A673 (cell line): ENCODE measurements at regions not wholly inside any gene's neighbourhood (a gene's known extent, or its start where the extent isn't known, plus 50 kb on each side); places are given as distances from the start of the nearest gene placed in this dataset.

Experiments
- BruUV-seq: library from RNA; stranded (reverse); fragments of 400-500 nt; replicated peaks from 2 replicates; lab custom pipeline; 2021; lab: Mats Ljungman, UMichigan
- CTCF ChIA-PET: fragments of 300-600 bp; sonication (Branson Sonifier 250); formaldehyde crosslinking; loops from one replicate; lab custom pipeline; 2022; ENCODE audit warnings: antibody characterized with exemption; lab: Charles Lee
- POLR2A ChIA-PET: fragments of 300-600 bp; sonication (Branson Sonifier 250); formaldehyde crosslinking; loops from one replicate; lab custom pipeline; 2022; ENCODE audit warnings: antibody characterized with exemption; ENCODE audit not compliant: low non-redundant PET; lab: Charles Lee
- DNase-seq: peaks from one replicate; pipeline ENCODE4 v3.0.0-alpha.2; 2015; ENCODE audit warnings: low spot score
- H3K27ac ChIP-seq: fragments of 200-600 bp; sonication (generic); 2 replicates; pipeline ENCODE4 v1.5.1; 2016; ENCODE audit warnings: mixed run types, low read depth, mild to moderate bottlenecking, mixed read lengths, antibody characterized with exemption, low read length; ENCODE audit not compliant: poor library complexity, severe bottlenecking
- H3K27me3 ChIP-seq: fragments of 200-600 bp; sonication (generic); replicated peaks from 2 replicates; pipeline ENCODE4 v1.6.1; 2017; ENCODE audit warnings: mixed run types, low read depth, mild to moderate bottlenecking, mixed read lengths, antibody characterized with exemption, low read length; ENCODE audit not compliant: insufficient read depth, poor library complexity
- H3K36me3 ChIP-seq: fragments of 200-600 bp; sonication (generic); 2 replicates; pipeline ENCODE4 v1.6.1; 2016; ENCODE audit warnings: mixed run types, mild to moderate bottlenecking, mixed read lengths, antibody characterized with exemption, low read length; ENCODE audit not compliant: insufficient read depth, poor library complexity, severe bottlenecking
- H3K4me1 ChIP-seq: fragments of 200-600 bp; sonication (generic); 2 replicates; pipeline ENCODE4 v1.6.1; 2017; ENCODE audit warnings: mixed run types, mild to moderate bottlenecking, mixed read lengths, antibody characterized with exemption, low read length; ENCODE audit not compliant: insufficient read depth, poor library complexity, severe bottlenecking
- H3K4me3 ChIP-seq: fragments of 200-600 bp; sonication (generic); 2 replicates; pipeline ENCODE4 v1.5.1; 2016; ENCODE audit warnings: low read depth, mixed run types, mild to moderate bottlenecking, mixed read lengths, low read length; ENCODE audit not compliant: poor library complexity, severe bottlenecking
- H3K9me3 ChIP-seq: fragments of 200-600 bp; sonication (generic); 2 replicates; pipeline ENCODE4 v1.6.1; 2016; ENCODE audit warnings: mixed run types, low read depth, mild to moderate bottlenecking, mixed read lengths, antibody characterized with exemption, low read length; ENCODE audit not compliant: poor library complexity, severe bottlenecking
- EZH2 ChIP-seq: fragments of 200-600 bp; sonication (generic); IDR thresholded peaks from 2 replicates; pipeline ENCODE4 v1.6.1; 2017; ENCODE audit warnings: borderline replicate concordance, low read depth, mild to moderate bottlenecking, mixed read lengths, antibody characterized with exemption, low read length; ENCODE audit not compliant: poor library complexity, severe bottlenecking
- intact Hi-C: fragments of 100-400 bp; cut with micrococcal nuclease; formaldehyde crosslinking; loops from one replicate; pipeline ENCODE4 v1.10.0; 2022; ENCODE audit not compliant: unreplicated experiment
- TF ChIP-seq, protein P1 (sequence below): fragments of 300-800, 200-600 bp; sonication (generic); conservative IDR thresholded peaks from 2 replicates; pipeline ENCODE4 v1.5.1; 2017; ENCODE audit warnings: low read depth, mild to moderate bottlenecking, antibody characterized with exemption, low read length, moderate library complexity, mixed read lengths

- BruUV-seq: no TSS peak
- Histone ChIP-seq H3K27ac (no peak overlapping the region), H3K4me1 (no peaks in the 10 kb centered on the region), H3K27me3 (peaks cover 59% of the 10 kb centered on the region), H3K9me3 (no peaks in the 10 kb centered on the region), H3K36me3 (no peaks in the 10 kb centered on the region), H3K4me3 (no peak overlapping the region)
- intact Hi-C loops: no loop called here
- POLR2A ChIA-PET: no interaction called here
- TF ChIP-seq, protein P1, sequence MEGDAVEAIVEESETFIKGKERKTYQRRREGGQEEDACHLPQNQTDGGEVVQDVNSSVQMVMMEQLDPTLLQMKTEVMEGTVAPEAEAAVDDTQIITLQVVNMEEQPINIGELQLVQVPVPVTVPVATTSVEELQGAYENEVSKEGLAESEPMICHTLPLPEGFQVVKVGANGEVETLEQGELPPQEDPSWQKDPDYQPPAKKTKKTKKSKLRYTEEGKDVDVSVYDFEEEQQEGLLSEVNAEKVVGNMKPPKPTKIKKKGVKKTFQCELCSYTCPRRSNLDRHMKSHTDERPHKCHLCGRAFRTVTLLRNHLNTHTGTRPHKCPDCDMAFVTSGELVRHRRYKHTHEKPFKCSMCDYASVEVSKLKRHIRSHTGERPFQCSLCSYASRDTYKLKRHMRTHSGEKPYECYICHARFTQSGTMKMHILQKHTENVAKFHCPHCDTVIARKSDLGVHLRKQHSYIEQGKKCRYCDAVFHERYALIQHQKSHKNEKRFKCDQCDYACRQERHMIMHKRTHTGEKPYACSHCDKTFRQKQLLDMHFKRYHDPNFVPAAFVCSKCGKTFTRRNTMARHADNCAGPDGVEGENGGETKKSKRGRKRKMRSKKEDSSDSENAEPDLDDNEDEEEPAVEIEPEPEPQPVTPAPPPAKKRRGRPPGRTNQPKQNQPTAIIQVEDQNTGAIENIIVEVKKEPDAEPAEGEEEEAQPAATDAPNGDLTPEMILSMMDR: no peak
- TF ChIP-seq EZH2: no peak
- CTCF ChIA-PET: no interaction called here
- no peak for DNase-seq
These were observed 189.1 kb upstream of the ANKFN1 start for GRCh38 chr17:55964191-55964590.

DNA sequence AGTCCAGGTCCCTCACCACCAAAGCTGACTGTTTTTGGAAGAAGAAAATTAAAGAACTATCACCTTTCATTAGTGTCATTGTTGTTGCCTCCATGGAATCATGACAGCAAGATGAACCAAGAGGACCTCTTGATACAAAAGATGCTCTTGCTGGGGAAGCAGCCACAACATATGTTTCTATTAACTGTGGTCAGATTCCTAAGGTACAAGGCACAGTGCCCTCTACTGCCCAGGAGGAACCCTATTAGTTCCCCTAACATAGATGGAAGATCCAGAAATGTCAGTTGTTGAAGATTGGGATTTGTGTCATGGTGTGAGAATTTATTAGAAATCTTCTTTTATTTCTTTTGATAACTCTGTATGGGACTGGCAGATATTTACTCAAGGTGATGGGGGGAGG is 188.2 kb upstream of the ANKFN1 start:
- Histone ChIP-seq H3K4me3 (no peak overlapping the region), H3K4me1 (no peaks in the 10 kb centered on the region), H3K36me3 (no peaks in the 10 kb centered on the region), H3K27me3 (peaks cover 62% of the 10 kb centered on the region), H3K9me3 (no peaks in the 10 kb centered on the region), H3K27ac (no peak overlapping the region)
- no TSS peak for BruUV-seq
- no peak for DNase-seq
- POLR2A ChIA-PET: no interaction called here
- CTCF ChIA-PET: no interaction called here
- intact Hi-C loops: no loop called here
- TF ChIP-seq EZH2: no peak
- TF ChIP-seq, protein P1: peak; percentile 31; the same call in 1 of the 2 replicates

GRCh38 chr17:55969562-55970324 is 183.5 kb upstream of the ANKFN1 start:
- intact Hi-C loops: no loop called here
- DNase-seq: no peak
- no peak overlapping the region for H3K27ac ChIP-seq
- no peaks in the 10 kb centered on the region for H3K9me3 ChIP-seq
- BruUV-seq: no TSS peak
- TF ChIP-seq EZH2: no peak
- TF ChIP-seq, protein P1: no peak
- H3K36me3 ChIP-seq: no peaks in the 10 kb centered on the region
- H3K4me1 ChIP-seq: no peaks in the 10 kb centered on the region
- peaks cover 56% of the 10 kb centered on the region for H3K27me3 ChIP-seq
- H3K4me3 ChIP-seq: no peak overlapping the region
- ChIA-PET CTCF (no interaction called here), POLR2A (no interaction called here)
